Fibroblast of mammary gland (primary cell): ENCODE measurements at regions not wholly inside any gene's neighbourhood (a gene's known extent, or its start where the extent isn't known, plus 50 kb on each side); places are given as distances from the start of the nearest gene placed in this dataset.

ENCODE experiments used
- DNase-seq: peaks from one replicate; pipeline ENCODE4 v3.0.0-alpha.2; 2010; ENCODE audit warnings: low read depth
- H3K4me3 ChIP-seq: 2 replicates; pipeline ENCODE4 v1.5.1; 2011; ENCODE audit warnings: low read depth, mild to moderate bottlenecking, low read length, moderate library complexity; ENCODE audit not compliant: control insufficient read depth
- TF ChIP-seq, protein P1 (sequence below): conservative IDR thresholded peaks from 2 replicates; pipeline ENCODE4 v1.5.1; 2011; ENCODE audit warnings: low read depth, low read length, inconsistent platforms; ENCODE audit not compliant: control insufficient read depth, insufficient read depth

DNA sequence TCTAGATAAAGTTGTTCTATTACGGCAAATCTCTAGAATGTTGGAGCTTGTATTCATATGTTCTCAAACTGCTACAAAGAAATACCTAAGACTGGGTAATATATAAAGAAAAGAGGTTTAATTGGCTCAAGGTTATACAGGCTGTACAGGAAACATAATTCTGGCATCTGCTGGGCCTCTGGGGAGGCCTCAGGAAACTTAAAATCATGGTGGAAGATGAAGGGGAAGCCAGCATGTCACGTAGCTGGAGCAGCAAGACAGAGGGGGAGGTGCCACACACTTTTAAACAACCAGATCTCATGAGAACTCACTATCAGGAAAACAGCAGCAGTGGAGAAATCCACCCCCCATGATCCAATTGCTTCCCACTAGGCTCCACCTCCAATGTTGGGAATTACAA is 390.4 kb upstream of the ADGRL4 start:
- TF ChIP-seq, protein P1, sequence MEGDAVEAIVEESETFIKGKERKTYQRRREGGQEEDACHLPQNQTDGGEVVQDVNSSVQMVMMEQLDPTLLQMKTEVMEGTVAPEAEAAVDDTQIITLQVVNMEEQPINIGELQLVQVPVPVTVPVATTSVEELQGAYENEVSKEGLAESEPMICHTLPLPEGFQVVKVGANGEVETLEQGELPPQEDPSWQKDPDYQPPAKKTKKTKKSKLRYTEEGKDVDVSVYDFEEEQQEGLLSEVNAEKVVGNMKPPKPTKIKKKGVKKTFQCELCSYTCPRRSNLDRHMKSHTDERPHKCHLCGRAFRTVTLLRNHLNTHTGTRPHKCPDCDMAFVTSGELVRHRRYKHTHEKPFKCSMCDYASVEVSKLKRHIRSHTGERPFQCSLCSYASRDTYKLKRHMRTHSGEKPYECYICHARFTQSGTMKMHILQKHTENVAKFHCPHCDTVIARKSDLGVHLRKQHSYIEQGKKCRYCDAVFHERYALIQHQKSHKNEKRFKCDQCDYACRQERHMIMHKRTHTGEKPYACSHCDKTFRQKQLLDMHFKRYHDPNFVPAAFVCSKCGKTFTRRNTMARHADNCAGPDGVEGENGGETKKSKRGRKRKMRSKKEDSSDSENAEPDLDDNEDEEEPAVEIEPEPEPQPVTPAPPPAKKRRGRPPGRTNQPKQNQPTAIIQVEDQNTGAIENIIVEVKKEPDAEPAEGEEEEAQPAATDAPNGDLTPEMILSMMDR: no peak
- no peak overlapping the region for H3K4me3 ChIP-seq
- DNase-seq: no peak

DNA sequence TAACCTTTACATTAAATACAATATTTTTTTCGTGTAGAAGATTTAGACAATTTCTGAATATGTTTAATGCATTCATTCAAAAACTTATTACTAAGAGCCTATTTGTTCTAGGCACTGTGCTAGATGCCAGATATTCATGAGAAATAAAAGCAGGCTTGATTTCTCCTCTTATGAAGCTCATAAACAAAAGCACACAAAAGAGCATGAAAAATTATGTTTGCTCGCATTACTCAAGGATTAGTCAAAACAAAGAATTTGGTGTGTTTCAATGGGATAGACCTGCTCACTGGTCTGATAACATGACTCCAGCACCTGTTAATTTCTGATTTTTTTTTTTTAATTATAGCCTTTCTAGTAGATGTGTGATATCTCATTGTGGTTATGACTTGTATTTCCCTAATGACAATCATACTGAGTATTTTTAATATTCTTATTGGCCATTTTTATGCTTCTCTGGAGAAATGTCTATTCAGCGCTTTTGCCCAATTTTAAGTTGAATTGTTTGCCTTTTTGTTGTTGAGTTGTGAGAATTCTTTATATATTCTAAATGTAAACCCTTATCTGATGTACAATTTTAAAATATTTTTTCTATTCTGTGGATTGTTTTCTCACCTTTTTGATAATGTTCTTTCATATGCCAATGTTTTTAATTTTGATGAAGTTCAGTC is 382.3 kb upstream of the ADGRL4 start:
- H3K4me3 ChIP-seq: no peak overlapping the region
- no peak for DNase-seq
- TF ChIP-seq, protein P1: no peak

- TF ChIP-seq, protein P1: no peak
- DNase-seq: no peak
- no peak overlapping the region for H3K4me3 ChIP-seq
These were observed 380.2 kb upstream of the ADGRL4 start for GRCh38 chr1:79386730-79387129.

DNA sequence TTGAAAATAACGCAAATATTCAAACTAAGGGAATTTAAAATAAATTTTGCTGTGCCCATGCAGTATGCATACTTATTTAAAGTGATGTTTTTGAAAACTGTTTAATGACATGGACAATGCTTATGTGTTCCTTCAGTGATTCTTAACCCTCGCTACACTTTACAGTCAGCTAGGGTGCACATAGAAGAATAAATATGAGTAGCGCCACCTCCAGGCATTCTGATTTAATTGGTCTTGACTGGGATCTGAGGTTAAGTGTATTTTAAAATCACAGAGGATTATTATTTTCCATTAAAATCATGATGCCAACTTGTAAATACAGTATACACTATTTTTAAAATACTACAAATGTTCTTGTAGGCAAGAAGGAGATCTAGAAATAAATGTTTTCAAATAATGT is 373.5 kb upstream of the ADGRL4 start:
- TF ChIP-seq, protein P1: no peak
- H3K4me3 ChIP-seq: no peak overlapping the region
- no peak for DNase-seq

- DNase-seq: peak; percentile 5
- no peak overlapping the region for H3K4me3 ChIP-seq
- TF ChIP-seq, protein P1: no peak
These were observed 369.6 kb upstream of the ADGRL4 start for GRCh38 chr1:79376106-79376505.

- H3K4me3 ChIP-seq: no peak overlapping the region
- DNase-seq: no peak
- TF ChIP-seq, protein P1: no peak
These were observed 368.8 kb upstream of the ADGRL4 start for GRCh38 chr1:79375352-79375751.

DNA sequence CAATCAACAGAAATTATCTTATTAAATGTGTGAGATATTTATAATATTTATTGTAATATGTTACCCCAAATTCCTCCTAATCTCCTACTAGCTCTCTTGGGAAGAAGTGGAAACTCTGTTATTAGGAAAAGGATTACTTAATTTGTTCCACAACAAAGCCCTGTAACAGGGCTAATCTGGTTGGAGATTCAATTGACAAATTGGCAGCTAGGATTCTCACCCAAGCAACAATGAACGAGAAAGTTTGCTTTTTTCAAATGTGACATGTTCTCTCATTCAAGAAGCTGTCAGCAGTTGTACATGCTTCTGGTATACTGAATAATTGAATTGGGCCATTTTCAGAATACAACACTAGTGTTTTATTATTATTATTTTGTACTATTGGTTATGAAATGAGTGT is 367.9 kb upstream of the ADGRL4 start:
- H3K4me3 ChIP-seq: no peak overlapping the region
- TF ChIP-seq, protein P1: no peak
- DNase-seq: no peak
